ENCODE measurements at regions not wholly inside any gene's neighbourhood (a gene's known extent, or its start where the extent isn't known, plus 50 kb on each side); places are given as distances from the start of the nearest gene placed in this dataset.

GRCh38 chr4:96260064-96260682, 420.3 kb downstream of the PDHA2 start:
- TF ChIP-seq CTCF (IDR thresholded peaks at IDR 0.05) (no peak), POLR2A (IDR thresholded peaks at IDR 0.05) (no peak)
